ENCODE measurements at regions not wholly inside any gene's neighbourhood (a gene's known extent, or its start where the extent isn't known, plus 50 kb on each side); places are given as distances from the start of the nearest gene placed in this dataset.
"Not testable (repeated sequence)": the region's sequence is repeated elsewhere in the genome, so short reads cannot be mapped to it uniquely, and the experiment has no call there.

DNA sequence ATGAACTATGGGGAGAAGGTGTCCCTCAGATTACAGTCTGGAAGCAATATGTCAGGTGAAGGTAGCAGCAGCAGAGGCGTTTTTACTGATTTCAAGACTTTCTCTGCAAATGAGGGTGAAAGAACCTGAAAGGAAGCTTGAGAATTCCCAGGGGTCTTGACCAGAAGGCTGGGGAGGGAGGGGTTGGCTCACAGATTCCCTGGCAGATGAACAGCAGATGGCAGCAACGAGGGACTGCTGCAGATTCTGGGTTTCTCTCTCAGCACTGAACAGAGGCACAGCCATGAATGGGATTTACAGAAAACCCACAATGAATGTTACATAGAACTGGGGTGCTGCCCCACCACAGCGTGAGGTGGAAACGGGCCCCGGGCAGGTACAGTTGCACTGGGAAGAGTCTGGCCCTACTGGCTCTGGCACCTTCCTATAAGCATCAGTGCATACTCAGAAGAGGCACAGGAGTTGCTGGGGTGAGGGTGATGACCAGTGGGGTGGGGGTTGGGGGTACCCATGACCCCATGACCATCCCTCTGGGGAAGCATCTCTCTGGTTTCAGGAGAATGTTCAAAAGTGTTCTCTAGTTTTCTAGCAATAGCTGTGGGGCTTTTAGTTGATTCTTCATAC is 317.8 kb downstream of the SH2D4B start:
- no peaks in the 10 kb centered on the region for H3K27me3 Mint-ChIP-seq (ENCODE audit: low read depth)
- no peak overlapping the region for H3K27ac Mint-ChIP-seq
- no peaks in the 10 kb centered on the region for H3K9me3 Mint-ChIP-seq
- DNase-seq (ENCODE audit: low spot score) = no peak
- no peak overlapping the region for H3K4me3 Mint-ChIP-seq
- no peaks in the 10 kb centered on the region for H3K4me1 Mint-ChIP-seq (ENCODE audit: low read depth)
- H3K36me3 Mint-ChIP-seq (ENCODE audit: low read depth) = no peaks in the 10 kb centered on the region

DNA sequence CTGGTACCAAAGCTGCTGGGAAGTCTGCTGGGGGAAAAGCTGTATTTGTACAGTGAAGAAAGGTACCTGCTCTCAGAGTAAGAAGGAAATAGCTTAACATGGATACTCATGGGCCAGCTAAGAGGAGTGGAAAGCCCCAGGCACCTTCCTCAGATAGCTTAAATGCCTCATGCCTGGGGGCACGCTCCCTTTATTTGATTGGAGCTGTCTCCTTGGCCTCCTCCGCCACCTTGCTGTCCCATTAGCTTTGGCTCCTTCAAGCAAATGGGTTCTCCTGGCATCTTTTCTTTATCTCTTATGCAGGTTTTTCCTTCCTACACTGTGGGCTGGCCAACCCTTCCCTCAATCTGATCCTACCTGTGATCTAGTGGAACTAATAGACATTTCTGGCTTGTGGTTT is 318.5 kb downstream of the SH2D4B start:
- Mint-ChIP-seq H3K9me3 (no peaks in the 10 kb centered on the region), H3K27ac (no peak overlapping the region), H3K27me3 (ENCODE audit: low read depth) (no peaks in the 10 kb centered on the region), H3K4me3 (no peak overlapping the region), H3K4me1 (ENCODE audit: low read depth) (no peaks in the 10 kb centered on the region), H3K36me3 (ENCODE audit: low read depth) (no peaks in the 10 kb centered on the region)
- no peak for DNase-seq (ENCODE audit: low spot score)

DNA sequence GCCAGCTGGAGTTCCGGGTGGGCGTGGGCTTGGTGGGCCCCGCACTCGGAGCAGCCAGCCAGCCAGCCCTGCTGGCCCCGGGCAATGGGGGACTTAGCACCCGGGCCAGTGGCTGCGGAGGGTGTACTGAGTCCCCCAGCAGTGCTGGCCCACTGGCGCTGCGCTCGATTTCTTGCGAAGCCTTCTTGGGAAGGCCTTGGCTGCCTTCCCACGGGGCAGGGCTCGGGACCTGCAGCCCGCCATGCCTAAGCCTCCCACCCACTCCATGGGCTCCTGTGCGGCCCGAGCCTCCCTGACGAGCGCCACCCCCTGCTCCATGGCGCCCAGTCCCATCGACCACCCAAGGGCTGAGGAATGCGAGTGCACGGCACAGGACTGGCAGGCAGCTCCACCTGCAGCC is 321.6 kb downstream of the SH2D4B start:
- H3K4me3 Mint-ChIP-seq; H3K27me3 Mint-ChIP-seq (ENCODE audit: low read depth); DNase-seq (ENCODE audit: low spot score); H3K9me3 Mint-ChIP-seq; H3K4me1 Mint-ChIP-seq (ENCODE audit: low read depth); H3K27ac Mint-ChIP-seq; H3K36me3 Mint-ChIP-seq (ENCODE audit: low read depth): not testable (repeated sequence)

DNA sequence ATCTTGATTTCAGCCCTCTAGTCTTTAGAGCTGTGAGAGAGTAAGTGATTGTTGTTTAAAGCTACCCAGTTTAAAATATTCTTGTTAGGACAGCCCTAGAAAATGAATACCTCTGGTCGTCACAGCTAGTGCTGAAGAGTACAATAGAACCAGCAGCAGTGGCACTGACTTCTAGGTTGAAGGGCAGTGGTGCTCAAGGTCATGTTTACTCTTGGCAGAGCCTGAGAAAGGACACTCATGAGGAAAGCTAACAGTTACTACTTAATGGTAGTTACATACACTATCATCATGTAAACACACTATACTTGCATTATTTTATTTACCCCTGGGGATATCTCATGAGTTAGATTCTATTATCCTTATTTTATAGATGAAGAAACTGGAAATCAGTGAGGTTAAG is 323.0 kb downstream of the SH2D4B start:
- H3K9me3 Mint-ChIP-seq = no peaks in the 10 kb centered on the region
- no peak overlapping the region for H3K4me3 Mint-ChIP-seq
- no peaks in the 10 kb centered on the region for H3K4me1 Mint-ChIP-seq (ENCODE audit: low read depth)
- DNase-seq (ENCODE audit: low spot score) = no peak
- H3K36me3 Mint-ChIP-seq (ENCODE audit: low read depth) = no peaks in the 10 kb centered on the region
- no peaks in the 10 kb centered on the region for H3K27me3 Mint-ChIP-seq (ENCODE audit: low read depth)
- H3K27ac Mint-ChIP-seq = no peak overlapping the region

DNA sequence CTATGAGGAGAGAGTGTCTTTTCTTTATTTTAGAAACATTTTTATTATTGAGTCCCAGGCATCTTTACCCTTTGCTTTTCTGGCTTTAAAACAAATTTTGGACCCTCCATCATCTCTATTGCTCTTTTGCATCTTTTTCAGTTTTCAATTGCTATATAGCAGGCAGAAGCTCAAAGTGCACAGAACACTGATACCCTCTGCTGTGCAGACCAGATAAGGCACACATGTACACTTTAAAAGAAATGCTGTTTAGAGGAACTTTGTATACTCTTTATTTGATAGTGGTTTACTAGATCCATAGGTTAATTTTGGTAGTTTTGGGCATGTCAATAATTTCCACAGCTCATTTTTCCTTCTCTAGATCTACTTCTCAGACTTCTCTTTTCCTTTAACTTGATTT is 324.2 kb downstream of the SH2D4B start:
- Mint-ChIP-seq H3K4me3 (no peak overlapping the region), H3K36me3 (ENCODE audit: low read depth) (no peaks in the 10 kb centered on the region), H3K27me3 (ENCODE audit: low read depth) (no peaks in the 10 kb centered on the region), H3K4me1 (ENCODE audit: low read depth) (no peaks in the 10 kb centered on the region), H3K9me3 (no peaks in the 10 kb centered on the region), H3K27ac (no peak overlapping the region)
- no peak for DNase-seq (ENCODE audit: low spot score)

DNA sequence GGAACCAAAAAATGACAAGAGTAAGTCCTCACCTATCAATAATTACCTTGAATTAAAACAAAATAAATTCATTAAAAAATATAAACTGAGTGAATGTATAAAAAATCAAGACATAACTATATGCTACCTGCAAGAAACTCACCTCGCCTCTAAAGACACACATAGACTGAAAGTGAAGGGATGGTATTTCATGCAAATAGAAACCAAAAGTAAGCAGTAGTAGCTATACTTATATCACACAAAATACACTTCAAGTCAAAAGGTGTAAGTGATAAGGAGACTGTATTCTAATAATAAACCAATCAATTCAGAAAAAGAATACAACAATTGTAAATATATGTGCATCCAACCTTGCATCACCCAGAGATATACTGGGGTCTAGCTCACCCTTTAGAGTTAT is 332.6 kb downstream of the SH2D4B start:
- DNase-seq (ENCODE audit: low spot score) = no peak
- Mint-ChIP-seq H3K9me3 (no peaks in the 10 kb centered on the region), H3K4me3 (no peak overlapping the region), H3K4me1 (ENCODE audit: low read depth) (no peaks in the 10 kb centered on the region), H3K27me3 (ENCODE audit: low read depth) (no peaks in the 10 kb centered on the region), H3K27ac (no peak overlapping the region), H3K36me3 (ENCODE audit: low read depth) (no peaks in the 10 kb centered on the region)

DNA sequence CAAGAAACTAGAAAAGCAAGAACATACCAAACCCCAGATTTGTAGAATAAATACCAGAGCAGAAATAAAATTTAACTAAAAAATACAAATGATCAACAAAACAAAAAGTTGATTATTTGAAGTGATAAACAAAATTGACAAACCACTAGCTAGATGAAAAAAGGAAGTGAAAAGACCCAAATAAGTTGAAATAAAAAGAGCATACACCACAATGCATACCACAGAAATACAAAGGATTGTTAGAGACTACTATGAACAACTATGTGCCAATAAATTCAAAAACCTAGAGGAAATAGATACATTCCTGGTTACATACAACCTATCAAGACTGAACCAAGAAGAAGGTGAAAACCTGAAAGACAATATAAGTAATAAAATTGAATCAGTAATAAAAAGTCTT is 333.4 kb downstream of the SH2D4B start:
- Mint-ChIP-seq H3K36me3 (ENCODE audit: low read depth) (no peaks in the 10 kb centered on the region), H3K27me3 (ENCODE audit: low read depth) (no peaks in the 10 kb centered on the region), H3K4me1 (ENCODE audit: low read depth) (no peaks in the 10 kb centered on the region), H3K4me3 (no peak overlapping the region), H3K9me3 (no peaks in the 10 kb centered on the region), H3K27ac (no peak overlapping the region)
- no peak for DNase-seq (ENCODE audit: low spot score)

DNA sequence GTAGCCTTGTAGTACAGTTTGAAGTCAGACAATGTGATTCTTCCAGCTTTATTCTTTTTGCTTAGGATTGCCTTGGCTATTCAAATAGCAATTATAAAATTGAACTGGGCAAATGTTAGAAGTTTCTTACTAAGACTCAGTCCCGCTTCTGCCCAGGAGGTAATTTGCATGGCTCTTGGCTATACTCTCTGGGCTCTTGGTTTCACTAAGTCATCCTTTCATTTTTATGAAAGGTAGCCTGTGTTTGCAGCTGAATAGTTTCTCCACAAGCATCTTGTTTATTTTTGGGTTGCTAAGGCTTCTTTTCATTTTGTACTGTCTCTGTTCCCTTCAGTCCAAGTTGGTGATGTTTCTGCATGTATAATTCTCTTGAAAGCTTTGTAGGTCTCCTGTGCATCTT is 340.6 kb downstream of the SH2D4B start:
- Mint-ChIP-seq H3K27ac (no peak overlapping the region), H3K9me3 (no peaks in the 10 kb centered on the region), H3K4me1 (ENCODE audit: low read depth) (no peaks in the 10 kb centered on the region), H3K36me3 (ENCODE audit: low read depth) (no peaks in the 10 kb centered on the region), H3K27me3 (ENCODE audit: low read depth) (no peaks in the 10 kb centered on the region), H3K4me3 (no peak overlapping the region)
- DNase-seq (ENCODE audit: low spot score) = no peak

DNA sequence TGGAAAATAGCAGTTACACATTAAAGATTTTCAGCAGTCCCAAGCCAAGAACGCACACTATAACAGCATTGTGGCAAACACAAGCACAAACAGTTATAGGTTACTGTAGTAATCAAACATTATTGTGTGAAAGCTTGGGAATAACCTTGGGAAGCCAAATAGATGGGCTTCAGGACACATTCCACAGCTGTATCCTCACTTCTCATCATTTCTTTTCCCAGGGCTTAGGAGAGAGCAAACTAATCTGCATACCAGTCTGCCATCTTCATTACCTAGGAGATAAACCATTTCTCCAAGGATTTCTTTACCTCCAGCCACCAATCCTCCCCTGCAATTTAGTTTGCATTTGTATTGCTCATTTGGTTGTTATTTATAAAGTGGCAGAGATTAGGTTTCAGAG is 352.4 kb downstream of the SH2D4B start:
- H3K27me3 Mint-ChIP-seq (ENCODE audit: low read depth) = no peaks in the 10 kb centered on the region
- DNase-seq (ENCODE audit: low spot score) = no peak
- no peaks in the 10 kb centered on the region for H3K4me1 Mint-ChIP-seq (ENCODE audit: low read depth)

DNA sequence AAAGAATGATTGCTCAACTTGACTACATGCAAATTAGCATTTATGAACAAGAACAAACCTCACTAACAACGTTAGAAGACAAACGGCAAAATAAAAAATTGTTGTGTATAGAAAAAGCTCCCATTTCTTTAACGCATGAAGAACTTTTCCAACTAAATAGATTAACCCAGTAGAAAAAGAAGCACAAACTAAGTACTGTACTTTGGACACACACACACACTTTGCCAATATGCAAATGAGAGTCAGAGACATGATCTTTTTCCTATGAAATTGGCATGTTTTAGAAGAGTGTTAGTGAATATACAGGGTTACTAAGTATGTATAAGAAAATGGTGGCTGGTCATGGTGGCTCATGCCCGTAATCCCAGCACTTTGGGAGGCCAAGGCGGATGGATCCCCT is 355.6 kb downstream of the SH2D4B start:
- Mint-ChIP-seq H3K4me3 (no peak overlapping the region), H3K9me3 (no peaks in the 10 kb centered on the region), H3K4me1 (ENCODE audit: low read depth) (no peaks in the 10 kb centered on the region), H3K27ac (no peak overlapping the region), H3K27me3 (ENCODE audit: low read depth) (no peaks in the 10 kb centered on the region), H3K36me3 (ENCODE audit: low read depth) (no peaks in the 10 kb centered on the region)
- DNase-seq (ENCODE audit: low spot score) = no peak

More for the DNA sequence above, 352.4 kb downstream of the SH2D4B start:
- H3K9me3 Mint-ChIP-seq = no peaks in the 10 kb centered on the region
- no peak overlapping the region for H3K4me3 Mint-ChIP-seq
- H3K36me3 Mint-ChIP-seq (ENCODE audit: low read depth) = no peaks in the 10 kb centered on the region
- H3K27ac Mint-ChIP-seq = no peak overlapping the region

DNA sequence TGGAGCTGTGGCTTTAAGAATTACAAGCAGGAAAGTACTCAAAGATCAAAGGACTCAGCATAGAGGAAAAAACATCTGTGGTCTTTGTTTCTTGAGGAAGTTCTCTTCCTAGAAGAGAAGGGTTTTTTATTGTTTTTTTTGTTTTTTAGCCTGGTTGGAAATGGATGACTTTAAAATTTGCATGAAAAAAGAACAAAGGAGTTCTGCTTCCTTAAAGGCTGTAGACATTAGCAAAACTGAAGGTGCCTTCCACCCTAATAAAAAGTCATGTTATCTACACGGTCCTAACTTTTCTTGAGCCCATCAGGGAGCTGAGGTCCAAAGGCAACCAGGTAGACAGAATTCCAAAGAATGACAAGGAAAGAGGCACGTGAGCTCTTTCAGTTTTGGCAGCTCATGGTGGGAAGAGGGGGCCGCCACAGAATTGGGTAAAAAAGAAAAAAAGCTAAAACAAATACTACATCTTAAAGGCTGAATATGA is 356.6 kb downstream of the SH2D4B start:
- H3K9me3 Mint-ChIP-seq = no peaks in the 10 kb centered on the region
- H3K36me3 Mint-ChIP-seq (ENCODE audit: low read depth) = no peaks in the 10 kb centered on the region
- no peak for DNase-seq (ENCODE audit: low spot score)
- no peaks in the 10 kb centered on the region for H3K4me1 Mint-ChIP-seq (ENCODE audit: low read depth)
- no peak overlapping the region for H3K4me3 Mint-ChIP-seq
- no peak overlapping the region for H3K27ac Mint-ChIP-seq
- H3K27me3 Mint-ChIP-seq (ENCODE audit: low read depth) = no peaks in the 10 kb centered on the region

DNA sequence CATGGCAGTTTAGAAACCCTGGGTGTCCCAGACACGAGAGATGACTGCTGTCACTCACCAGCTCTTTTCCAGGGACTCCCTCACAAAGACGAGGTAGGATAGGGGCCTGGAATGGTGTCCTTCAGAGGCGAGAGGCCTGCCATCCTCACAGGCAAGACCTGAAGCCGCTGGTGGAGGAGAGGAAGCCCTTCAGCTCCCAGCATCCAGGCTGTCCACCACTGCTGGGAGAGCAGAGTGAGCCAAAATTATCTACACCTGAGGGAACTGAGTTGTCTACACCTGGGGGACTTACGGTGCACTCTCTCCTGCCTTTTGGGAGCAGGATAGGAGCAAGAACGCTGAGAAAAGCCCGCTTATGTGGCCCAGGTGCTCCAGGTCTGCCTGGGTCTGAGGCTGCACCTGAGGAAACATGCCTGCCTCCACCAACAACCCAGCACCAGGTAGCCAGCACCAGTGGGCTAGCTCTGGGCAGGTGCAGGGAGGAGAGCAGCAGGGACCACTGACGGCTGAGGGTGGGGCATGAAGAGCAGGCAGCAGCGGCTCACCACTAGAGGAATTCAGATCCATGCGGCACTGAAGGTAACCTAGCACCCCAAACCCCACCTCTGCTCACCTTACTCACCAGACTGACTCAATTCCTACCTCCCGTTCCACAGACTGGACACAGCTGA is 357.2 kb downstream of the SH2D4B start:
- H3K4me3 Mint-ChIP-seq = no peak overlapping the region
- no peaks in the 10 kb centered on the region for H3K36me3 Mint-ChIP-seq (ENCODE audit: low read depth)
- no peaks in the 10 kb centered on the region for H3K27me3 Mint-ChIP-seq (ENCODE audit: low read depth)
- DNase-seq (ENCODE audit: low spot score) = no peak
- no peaks in the 10 kb centered on the region for H3K9me3 Mint-ChIP-seq
- H3K27ac Mint-ChIP-seq = no peak overlapping the region
- no peaks in the 10 kb centered on the region for H3K4me1 Mint-ChIP-seq (ENCODE audit: low read depth)

DNA sequence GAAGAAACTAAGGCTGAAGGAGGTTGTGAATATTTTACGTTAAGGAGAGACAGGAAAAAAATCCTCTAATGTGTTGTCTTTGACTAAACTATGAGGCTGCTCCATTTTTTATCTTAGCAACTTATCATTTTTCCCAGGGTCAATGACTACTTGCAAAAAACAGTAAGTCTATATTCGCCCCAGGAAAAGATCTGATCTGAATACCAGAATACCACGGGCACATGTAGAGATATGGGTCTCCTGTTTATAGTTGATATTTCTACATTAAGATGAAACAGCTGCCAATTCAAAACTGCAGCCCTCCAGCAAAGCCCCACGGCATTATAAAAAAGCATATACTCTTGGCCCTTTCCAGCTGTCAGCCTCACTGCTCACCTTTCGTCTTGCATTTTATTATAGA is 358.4 kb downstream of the SH2D4B start:
- Mint-ChIP-seq H3K36me3 (ENCODE audit: low read depth) (no peaks in the 10 kb centered on the region), H3K4me1 (ENCODE audit: low read depth) (no peaks in the 10 kb centered on the region), H3K27ac (no peak overlapping the region), H3K27me3 (ENCODE audit: low read depth) (no peaks in the 10 kb centered on the region), H3K9me3 (no peaks in the 10 kb centered on the region), H3K4me3 (no peak overlapping the region)
- DNase-seq (ENCODE audit: low spot score) = no peak

DNA sequence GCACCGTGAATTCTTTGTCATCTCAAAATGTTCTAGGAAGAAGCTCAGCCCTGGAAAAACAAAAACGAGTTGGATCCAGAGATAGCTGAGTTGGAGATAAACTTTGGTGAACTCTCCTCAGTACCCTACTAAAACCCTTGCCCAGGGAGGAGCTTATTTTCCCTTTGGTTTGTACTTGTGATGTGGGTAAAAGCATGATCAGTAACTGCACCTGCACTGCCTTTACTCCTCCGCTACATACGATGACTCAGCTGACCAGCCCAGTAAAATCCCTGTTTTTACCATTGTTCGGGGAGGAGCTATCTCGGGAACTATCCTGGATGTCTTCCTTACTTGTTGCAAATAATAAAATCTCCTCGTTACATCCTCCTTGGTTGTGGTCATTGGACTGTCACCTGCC is 359.3 kb downstream of the SH2D4B start:
- Mint-ChIP-seq H3K27me3 (ENCODE audit: low read depth) (no peaks in the 10 kb centered on the region), H3K4me3 (no peak overlapping the region), H3K36me3 (ENCODE audit: low read depth) (no peaks in the 10 kb centered on the region), H3K4me1 (ENCODE audit: low read depth) (no peaks in the 10 kb centered on the region), H3K9me3 (no peaks in the 10 kb centered on the region), H3K27ac (no peak overlapping the region)
- DNase-seq (ENCODE audit: low spot score) = no peak

DNA sequence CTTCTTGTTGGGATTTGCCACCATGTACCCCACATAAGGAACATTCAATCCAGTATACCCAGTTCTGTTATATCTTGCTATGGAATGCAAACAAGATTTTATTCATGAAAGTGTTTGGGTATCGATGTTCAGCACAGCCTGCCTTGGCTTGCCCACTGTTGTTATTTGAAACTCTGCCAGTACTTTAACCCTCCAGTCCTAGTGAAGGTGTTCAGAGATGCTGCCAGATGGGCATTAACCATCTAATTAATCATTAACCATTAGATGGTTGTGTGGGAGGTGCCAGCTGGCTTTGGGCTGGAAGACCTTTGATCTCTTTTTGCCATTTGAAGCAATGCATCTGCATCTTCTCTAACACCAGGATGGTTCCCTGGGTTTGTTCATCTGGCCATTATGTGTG is 363.0 kb downstream of the SH2D4B start:
- Mint-ChIP-seq H3K9me3 (no peaks in the 10 kb centered on the region), H3K27ac (no peak overlapping the region), H3K36me3 (ENCODE audit: low read depth) (no peaks in the 10 kb centered on the region), H3K27me3 (ENCODE audit: low read depth) (no peaks in the 10 kb centered on the region), H3K4me1 (ENCODE audit: low read depth) (no peaks in the 10 kb centered on the region), H3K4me3 (no peak overlapping the region)
- DNase-seq (ENCODE audit: low spot score) = no peak

All from T-helper 2 cell treated with Interferon-gamma antibody and Interleukin-4, amounts not matched to agents 5 μg/mL and 100 μg/mL, for 36 hours (primary cell).